Retinal pigment epithelial cell (primary cell): ENCODE measurements at regions not wholly inside any gene's neighbourhood (a gene's known extent, or its start where the extent isn't known, plus 50 kb on each side); places are given as distances from the start of the nearest gene placed in this dataset.

Source experiments
- DNase-seq: peaks from one replicate; pipeline ENCODE4 v3.0.0-alpha.2; 2010; ENCODE audit warnings: low read depth
- H3K4me3 ChIP-seq: 2 replicates; pipeline ENCODE4 v1.5.1; 2011; ENCODE audit warnings: mild to moderate bottlenecking, low read length, control low read depth, moderate library complexity
- CTCF ChIP-seq: conservative IDR thresholded peaks from 2 replicates; pipeline ENCODE4 v1.5.1; 2011; ENCODE audit warnings: low read depth, low read length, control low read depth, inconsistent platforms

- DNase-seq: no peak
- TF ChIP-seq CTCF: no peak
- no peak overlapping the region for H3K4me3 ChIP-seq
These were observed 72.0 kb upstream of the SHISAL1 start for GRCh38 chr22:44384563-44385295.

GRCh38 chr22:44383652-44384562, 71.2 kb upstream of the SHISAL1 start:
- no peak overlapping the region for H3K4me3 ChIP-seq
- no peak for DNase-seq
- no peak for TF ChIP-seq CTCF

- no peak overlapping the region for H3K4me3 ChIP-seq
- DNase-seq: no peak
- no peak for TF ChIP-seq CTCF
These were observed 70.4 kb upstream of the SHISAL1 start for GRCh38 chr22:44383064-44383575.

- no peak for TF ChIP-seq CTCF
- H3K4me3 ChIP-seq: no peak overlapping the region
- DNase-seq: no peak
These were observed 69.6 kb upstream of the SHISAL1 start for GRCh38 chr22:44382116-44383038.

- TF ChIP-seq CTCF: no peak
- H3K4me3 ChIP-seq: no peak overlapping the region
- DNase-seq: no peak
These were observed 69.0 kb upstream of the SHISAL1 start for GRCh38 chr22:44381761-44382115.

GRCh38 chr22:44380756-44381486, 68.2 kb upstream of the SHISAL1 start:
- no peak overlapping the region for H3K4me3 ChIP-seq
- no peak for TF ChIP-seq CTCF
- no peak for DNase-seq
